DMS 273 treated with DMSO at 0.1 percent for 48 hours (cell line): ENCODE measurements at regions not wholly inside any gene's neighbourhood (a gene's known extent, or its start where the extent isn't known, plus 50 kb on each side); places are given as distances from the start of the nearest gene placed in this dataset.

ENCODE experiments used
- DNase-seq: peaks from one replicate; lab custom pipeline; 2025; lab: John Stamatoyannopoulos, UW

DNA sequence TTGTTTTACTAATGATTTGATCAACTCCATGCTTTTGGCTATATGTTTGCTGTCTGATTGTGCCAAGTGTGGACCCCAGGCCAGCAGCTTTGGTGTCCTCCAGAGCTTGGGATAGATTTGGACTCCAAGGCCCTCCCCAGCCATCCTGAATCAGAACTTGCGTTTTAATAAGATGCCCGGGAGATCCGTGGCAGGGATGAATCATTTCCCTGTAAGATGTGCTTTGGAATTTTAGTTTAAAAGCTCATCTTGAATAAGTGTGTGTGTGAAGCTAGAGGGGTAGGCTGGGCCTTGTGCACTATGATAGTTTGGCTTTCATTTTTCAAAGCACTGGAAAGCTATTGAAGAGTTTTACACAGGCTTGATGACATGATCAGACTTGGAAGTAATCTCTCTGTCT lies 66.2 kb upstream of the SDK1 start:
- no peak for DNase-seq

DNA sequence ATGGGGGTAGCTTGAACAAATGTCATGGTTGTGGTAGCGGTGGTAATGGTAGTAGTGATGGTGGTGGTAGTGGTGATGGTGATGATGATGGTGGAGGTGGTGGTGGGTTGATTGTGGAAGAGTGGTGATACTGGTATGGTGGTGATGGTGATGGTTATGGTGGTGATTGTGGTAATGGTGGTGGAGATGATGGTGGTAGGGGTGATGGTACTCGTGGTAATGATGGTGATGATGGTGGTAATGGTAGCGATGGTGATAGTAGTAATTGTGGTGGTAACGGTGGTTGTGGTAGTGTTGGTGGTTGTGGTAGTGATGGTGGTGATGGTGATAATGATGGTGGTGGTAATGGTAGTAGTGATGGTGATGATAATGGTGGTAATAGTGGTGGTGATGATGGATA lies 65.7 kb upstream of the SDK1 start:
- DNase-seq, result no peak

DNA sequence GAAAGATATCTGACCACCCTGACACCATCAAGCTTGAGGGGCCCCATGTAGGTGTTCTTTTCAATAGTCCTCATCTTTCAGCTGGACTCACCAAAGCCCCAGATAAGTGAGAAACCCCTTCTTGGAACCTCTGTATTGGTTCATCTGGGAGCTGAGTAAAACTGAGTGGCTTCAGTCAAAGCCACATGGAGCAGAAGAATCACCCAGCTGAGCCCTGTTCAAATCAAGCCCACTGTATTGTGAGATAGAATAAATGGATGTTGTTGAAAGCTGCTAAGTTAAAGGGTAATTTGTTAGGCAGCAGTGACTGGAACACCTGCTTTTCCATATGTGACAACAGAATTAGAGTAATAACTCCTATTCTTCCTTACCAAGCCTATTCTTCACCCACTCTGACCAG lies 64.8 kb upstream of the SDK1 start:
- no peak for DNase-seq

DNA sequence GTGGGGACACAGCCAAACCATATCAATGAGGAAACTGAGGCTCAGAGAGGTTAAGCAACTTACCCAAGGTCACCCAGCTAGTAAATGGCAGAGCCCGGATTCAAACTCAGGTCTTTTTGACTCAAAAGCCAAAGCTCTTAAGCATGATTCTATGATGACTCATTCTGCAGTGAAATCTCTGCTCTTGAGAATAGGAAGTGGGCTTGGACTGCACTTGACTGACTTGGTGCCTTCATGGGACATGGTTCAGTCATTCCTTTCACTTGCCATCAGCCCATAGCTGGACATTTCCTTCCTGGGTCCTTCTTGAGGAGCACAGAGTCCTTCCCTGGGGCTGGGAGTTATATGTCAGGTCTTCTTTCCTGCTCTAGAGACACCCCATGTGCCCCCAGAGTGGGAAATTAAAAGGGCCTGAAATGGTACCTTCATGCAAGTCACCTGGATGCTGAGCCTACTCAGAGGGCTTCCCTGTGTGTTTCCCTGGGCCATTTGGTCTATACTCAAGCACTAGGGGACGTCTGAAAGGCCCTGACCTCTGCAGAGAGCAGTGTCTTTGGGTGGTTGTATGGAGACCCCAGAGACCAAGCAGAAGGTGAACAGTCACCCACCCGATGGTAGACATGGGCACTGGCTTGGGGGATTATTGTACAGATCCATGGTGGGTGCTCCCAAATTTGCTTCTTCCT lies 62.4 kb upstream of the SDK1 start:
- no peak for DNase-seq

DNA sequence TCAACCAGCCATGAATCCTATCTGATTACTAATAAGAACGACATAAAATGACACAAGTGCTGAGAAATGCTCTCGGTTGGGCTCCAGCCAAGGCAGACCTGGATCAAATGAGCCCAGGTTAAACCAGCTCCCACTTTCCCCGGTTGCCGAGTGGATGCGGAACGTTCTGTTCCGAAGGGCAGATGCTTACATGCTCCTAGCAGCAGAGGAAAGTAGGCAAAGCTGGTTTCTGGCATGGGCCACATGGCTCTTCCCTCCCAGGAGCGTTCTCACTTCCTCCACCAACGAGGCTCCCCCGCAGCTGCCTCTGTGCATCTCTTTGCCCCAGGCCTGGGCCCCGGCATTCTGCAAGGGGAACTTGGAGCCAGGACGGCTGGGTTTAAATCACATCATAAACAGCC lies 61.8 kb upstream of the SDK1 start:
- DNase-seq, result no peak

DNA sequence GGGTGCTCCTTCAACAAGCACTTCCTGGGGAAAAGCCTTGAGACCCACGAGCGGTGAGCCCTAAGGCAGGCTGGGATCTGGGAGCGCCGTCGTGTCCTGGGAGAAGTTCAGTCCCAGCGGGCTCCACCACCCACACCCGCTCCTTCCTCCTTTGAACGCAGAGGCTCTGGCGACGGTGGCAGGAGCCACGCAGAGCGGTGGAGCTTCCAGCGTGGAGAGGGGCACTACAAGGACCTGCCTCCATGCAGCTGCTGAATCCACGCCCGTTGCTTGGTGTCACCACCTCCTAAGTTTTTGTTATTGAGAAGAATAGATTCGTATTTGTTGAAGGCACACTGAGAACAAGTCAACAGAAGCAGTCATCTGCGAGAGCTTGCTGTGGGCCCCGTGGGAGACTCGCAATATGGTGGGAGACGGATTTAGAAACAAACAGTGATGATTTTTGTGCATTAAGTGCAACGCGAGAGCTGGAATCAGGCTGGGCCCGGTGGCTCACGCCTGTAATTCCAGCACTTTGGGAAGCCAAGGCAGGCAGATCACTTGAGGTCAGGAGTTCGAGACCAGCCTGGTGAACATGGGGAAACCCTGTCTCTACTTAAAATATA lies 60.1 kb upstream of the SDK1 start:
- DNase-seq, result no peak

DNA sequence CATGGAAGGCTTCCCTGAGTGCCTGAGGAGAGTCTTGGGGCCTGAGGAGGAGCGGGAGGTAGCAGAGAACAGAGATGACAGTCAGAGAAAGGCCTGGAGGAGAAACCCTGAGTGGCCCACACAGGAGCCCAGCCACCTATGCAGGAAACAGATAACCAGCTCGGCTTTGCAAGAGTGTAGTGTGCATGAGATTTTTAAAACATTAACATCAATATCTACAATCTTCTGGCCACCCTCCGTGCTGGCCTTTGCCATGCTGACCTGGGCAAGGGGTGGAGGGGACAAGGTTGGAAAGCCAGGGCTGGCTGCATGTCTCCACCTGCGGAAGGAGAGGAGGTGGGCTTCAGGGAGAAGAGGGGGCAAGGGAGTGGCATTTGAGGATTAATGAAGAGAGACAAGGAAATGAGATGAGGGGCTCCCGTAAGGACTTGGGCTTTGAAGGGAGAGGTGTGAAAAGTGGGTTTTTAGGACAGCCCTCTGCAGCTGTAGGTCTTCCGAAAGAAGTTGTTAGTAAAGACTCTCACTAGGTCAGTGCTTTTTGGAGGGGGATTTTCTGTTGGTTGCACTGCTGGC lies 59.3 kb upstream of the SDK1 start:
- no peak for DNase-seq

DNA sequence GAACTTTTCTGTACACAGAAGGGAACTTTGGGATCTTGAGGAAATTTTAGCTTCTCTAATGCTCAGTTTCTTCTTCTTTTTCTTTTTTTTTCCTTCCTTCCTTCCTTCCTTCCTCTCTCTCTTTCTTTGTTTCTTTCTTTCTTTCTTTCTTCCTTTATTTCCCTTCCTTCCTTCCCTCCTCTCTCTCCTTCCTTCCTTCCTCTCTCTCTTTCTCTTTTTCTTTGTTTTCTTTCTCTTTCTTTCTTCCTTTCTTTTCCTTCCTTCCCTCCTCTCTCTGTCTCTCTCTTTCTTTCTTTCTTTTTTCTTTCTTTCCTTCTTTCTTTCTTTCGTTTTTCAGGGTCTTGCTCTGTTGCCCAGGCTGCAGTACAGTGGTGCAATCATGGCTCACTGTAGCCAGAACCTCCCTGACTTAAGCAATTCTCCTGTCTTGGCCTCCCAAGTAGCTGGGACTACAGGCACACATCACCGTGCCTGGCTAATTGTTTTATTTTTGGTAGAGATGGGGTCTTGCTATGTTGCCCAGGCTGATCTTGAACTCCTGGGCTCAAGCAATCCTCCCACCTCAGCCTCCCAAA lies 58.6 kb upstream of the SDK1 start:
- DNase-seq, result no peak

DNA sequence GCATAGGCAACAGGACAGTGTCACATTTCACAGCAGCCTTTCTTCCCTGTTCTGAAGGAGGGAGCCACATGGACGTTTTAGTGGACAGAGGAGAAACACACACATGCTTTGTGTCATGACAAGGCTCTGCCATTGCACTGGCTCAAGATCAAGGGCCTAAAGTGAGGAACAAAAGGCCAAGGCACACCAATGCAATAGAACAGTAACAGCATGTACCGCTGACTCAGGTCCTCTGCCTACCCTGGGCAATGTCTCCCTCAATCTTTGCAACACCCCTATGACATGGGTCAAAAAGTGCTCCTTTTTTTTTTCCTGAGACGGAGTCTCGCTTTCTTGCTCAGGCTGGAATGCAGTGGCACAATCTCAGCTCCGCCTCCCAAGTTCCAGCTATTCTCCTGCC lies 57.8 kb upstream of the SDK1 start:
- no peak for DNase-seq

DNA sequence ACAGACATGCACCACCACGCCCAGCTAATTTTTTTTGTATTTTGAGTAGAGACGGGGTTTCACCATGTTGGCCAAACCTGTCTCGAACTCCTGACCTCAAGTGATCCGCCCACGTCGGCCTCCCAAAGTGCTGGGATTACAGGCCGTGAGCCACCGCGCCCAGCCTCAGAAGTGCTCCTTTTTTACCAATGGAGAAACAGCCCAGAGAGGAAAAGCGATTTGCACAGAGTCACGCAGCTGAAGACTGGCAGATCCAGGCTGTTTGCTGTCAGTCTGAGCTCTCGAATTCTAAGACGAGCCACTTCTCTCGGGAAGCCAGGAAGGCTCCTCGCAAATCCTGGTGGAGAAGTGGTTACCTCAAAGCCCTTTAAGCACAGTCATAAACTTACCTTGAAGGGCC lies 57.4 kb upstream of the SDK1 start:
- DNase-seq, result no peak

DNA sequence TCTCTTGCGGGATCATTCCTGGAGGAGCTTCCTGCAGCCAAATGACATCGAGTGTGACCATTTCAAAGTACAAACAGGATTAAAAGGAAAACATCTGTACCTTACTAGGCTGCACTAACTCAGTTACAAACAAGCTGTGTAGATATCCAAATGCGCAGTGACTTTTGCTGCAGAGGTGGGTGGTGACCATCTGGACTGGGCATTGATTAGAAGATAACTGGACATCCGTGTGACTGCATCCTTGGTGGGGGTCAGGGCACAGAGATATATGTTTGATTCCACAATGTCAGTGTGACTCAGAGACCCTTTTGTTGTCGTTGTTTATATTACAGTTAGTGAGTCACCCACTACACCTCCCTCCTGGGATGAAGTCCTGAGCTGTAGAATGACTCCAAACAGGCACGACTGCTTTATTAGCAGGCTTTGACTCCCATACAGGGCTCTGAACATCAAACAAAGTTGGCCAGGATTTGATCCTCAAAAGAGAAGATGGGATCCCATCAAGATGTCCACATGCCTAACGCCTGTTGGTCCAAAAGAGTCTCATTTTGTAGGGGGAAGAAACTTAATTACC lies 56.7 kb upstream of the SDK1 start:
- peak; percentile 31 for DNase-seq

DNA sequence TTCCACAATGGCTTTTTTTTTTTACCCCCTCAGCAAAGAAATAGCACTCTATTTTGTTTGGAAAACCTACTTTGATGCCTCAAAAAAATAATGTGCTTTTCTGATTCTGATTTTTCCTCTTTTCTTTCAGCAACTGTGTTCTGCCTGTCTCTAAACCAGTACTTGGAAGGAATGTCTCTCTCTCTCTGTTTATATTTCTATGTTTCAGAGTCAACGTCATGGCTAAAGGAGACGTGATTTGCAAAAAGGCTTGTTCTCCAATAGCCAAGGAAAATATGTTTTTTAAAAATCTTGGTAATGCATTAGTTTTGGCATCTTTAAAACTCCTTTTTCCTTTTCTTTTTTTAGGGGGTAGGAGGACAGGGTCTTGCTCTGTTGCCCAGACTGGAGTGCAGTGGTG lies 56.0 kb upstream of the SDK1 start:
- no peak for DNase-seq

DNA sequence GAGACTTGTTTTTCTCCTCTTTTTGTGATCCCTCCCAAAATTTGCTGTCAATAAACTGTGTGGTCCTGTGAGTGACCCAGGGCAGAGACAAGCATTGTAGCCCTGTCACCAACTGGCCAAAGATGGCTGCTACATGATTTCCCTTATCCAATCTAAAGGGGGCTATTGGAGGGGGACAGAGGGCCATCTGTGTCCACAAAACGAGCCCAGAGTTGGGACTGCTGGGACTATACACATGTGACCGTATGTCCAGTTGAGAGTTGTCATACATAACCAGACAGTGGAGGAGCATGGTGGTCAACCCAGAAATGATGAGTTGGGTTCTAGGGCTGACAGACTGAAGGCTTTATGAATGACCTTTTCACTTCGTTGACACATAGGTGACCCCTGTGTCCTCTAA lies 55.3 kb upstream of the SDK1 start:
- DNase-seq, result no peak

DNA sequence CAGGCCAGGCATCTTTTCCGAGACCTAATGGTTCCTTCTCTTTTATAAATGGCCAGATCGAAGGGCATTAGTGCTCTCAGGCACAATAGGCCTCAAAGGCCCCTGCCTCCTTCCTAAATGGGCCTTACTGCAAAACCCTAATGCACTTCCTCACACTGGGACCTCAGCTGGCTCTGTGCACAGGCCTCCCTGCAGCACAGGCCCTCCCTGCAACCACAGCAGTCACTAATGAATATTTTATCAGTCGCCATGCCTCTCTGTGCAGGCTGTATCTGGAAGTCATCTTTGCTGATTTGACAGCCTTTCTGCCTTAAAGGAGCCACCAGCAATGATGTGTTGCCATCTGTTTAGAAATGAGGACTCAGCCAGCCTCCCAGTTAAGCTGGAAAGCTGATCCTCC lies 54.9 kb upstream of the SDK1 start:
- DNase-seq, result no peak

DNA sequence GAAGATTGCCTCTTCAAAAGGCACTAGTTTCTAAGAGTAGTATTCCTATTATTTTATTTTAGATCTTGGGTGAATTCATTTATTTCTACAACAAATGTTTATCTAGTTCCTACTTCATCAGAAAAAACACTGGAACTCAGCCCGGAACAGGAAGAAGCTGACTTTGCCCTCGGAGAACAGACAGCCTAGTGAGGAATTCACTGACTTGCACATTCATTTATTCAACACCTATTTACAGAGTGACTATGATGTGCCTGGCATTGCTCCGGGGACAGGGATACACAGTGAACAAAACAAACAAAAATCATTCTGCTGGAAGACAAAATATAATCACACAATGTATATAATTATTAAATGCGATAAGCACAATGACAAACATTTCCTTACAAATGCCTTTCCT lies 54.4 kb upstream of the SDK1 start:
- no peak for DNase-seq

DNA sequence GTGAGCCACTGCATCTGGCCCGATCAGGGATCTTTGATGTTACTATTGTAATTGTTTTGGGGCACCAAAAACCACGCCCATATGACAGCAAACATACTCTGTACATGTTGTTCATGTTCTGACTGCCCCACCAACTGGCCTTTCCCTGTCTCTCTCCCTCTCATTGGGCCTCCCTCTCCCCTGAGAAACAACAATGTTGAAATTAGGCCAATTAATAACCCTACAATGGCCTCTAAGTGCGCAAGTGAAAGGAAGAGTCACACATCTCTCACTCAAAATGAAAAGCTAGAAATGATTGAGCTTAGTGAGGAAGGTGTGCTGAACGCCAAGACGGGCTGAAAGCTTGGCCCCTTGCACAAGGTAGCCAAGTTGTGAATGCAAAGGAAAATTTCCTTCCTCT lies 50.3 kb upstream of the SDK1 start:
- DNase-seq, result no peak
